Adrenal gland (tissue), 5 donors: ENCODE measurements at regions not wholly inside any gene's neighbourhood (a gene's known extent, or its start where the extent isn't known, plus 50 kb on each side); places are given as distances from the start of the nearest gene placed in this dataset.

Experiments
- POLR2A ChIP-seq, 2 donors: fragments of 450-650 bp; IDR thresholded peaks; one replicate each; pipeline ENCODE4 v1.6.1; 2017; ENCODE audit warnings: antibody characterized with exemption in 2 of 2, mild to moderate bottlenecking in 2 of 2, moderate library complexity in 1 of 2
- TF ChIP-seq, protein P1 (sequence below), 6 experiments: fragments of 450-650 bp in 4 of 6; fragments of 200-600 bp in 2 of 6; sonication (generic) in 1 of 6; IDR thresholded peaks; 1 replicate in 5 of 6; 2 replicates in 1 of 6; pipeline versions ENCODE4 v1.5.1 to v1.8.0; 2016 to 2021; ENCODE audit warnings: antibody characterized with exemption in 6 of 6, mild to moderate bottlenecking in 2 of 6, moderate library complexity in 1 of 6
- donor health status: DM: no; HTN: no; CAD: no.

DNA sequence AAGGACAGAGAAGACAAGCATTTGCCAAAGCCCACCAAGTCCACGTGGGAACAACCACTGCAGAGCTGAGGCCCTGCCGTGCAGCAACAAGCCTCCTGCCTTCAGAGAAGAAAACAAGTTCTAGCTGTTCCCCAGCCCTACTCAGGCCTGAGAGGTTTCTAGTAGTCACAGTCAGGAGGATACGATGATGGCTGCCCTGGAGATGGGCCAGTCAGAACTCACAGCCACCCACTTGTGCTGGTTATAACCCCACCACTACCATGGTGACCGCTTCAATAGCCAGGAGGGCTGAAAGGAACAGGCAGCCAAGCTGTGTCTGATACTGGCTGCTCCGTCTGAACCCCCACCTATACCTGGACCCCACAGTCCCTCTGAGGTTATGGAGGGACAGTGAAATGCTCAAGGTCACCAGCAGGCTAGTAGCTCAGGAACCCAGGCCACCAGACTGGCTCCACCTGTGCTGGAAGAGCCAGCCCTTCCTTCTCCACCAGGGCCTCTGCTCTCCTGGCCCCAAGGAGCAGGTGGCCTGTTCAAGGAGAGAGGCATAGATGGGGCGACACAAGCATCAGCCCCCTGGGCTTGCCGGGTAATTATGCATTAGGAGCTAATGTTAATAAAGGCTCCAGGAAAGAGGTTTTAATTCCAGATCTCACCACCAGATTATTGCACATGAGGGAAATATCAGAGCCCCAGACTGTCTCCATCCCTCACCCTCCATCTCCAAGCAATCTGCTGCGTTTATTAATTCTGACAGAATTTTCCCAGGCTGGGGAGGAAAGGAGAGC is 125.8 kb upstream of the PCBD1 start:
- TF ChIP-seq, protein P1, sequence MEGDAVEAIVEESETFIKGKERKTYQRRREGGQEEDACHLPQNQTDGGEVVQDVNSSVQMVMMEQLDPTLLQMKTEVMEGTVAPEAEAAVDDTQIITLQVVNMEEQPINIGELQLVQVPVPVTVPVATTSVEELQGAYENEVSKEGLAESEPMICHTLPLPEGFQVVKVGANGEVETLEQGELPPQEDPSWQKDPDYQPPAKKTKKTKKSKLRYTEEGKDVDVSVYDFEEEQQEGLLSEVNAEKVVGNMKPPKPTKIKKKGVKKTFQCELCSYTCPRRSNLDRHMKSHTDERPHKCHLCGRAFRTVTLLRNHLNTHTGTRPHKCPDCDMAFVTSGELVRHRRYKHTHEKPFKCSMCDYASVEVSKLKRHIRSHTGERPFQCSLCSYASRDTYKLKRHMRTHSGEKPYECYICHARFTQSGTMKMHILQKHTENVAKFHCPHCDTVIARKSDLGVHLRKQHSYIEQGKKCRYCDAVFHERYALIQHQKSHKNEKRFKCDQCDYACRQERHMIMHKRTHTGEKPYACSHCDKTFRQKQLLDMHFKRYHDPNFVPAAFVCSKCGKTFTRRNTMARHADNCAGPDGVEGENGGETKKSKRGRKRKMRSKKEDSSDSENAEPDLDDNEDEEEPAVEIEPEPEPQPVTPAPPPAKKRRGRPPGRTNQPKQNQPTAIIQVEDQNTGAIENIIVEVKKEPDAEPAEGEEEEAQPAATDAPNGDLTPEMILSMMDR (IDR thresholded peaks at IDR 0.05), result no peak
- TF ChIP-seq POLR2A (IDR thresholded peaks at IDR 0.05), result no peak
